HFF-Myc (cell line): ENCODE measurements at regions not wholly inside any gene's neighbourhood (a gene's known extent, or its start where the extent isn't known, plus 50 kb on each side); places are given as distances from the start of the nearest gene placed in this dataset.

Source experiments
- DNase-seq: peaks from one replicate; pipeline ENCODE4 v3.0.0-alpha.2; 2011; ENCODE audit warnings: low read depth; ENCODE audit errors: extremely low read depth
- H3K4me3 ChIP-seq: replicated peaks from 2 replicates; pipeline ENCODE4 v1.5.1; 2011; ENCODE audit warnings: low read depth, mild to moderate bottlenecking, control low read depth, low read length
- TF ChIP-seq, protein P1 (sequence below): IDR thresholded peaks from 2 replicates; pipeline ENCODE4 v1.5.1; 2012; ENCODE audit warnings: mild to moderate bottlenecking, low read depth, low read length, control low read depth; ENCODE audit errors: missing control alignments

DNA sequence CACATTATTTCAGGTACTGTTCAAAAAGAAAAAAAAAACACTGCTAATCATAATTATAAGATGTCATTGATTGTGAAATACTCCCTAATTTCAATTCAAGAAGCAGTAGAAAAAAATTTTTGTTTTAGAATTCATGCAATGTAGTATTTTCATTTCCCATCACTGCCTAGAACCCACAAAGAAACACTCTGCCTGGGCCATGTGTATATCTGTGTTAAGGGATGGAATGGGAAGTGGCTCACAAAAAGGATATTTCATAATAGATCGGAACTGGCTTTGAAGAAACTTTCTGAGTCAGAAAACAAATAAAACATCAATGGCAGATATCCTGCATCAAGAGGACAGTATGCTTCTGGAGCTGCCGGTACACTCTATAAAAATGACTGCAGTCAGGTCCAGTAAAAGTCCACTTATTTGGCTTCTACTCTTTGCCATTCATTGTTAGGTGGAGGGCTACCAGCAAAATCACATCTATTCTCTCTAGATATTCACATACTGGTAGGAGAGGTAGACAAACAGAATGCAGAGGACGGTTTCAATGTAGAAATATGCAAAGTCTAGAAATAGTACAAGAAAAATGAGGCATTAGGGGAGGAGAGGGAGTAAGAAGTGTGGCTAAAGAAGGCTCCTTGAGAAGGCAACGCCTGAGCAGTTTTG is 135.0 kb upstream of the TNFAIP3 start:
- no peak for DNase-seq
- H3K4me3 ChIP-seq: no peak overlapping the region
- TF ChIP-seq, protein P1, sequence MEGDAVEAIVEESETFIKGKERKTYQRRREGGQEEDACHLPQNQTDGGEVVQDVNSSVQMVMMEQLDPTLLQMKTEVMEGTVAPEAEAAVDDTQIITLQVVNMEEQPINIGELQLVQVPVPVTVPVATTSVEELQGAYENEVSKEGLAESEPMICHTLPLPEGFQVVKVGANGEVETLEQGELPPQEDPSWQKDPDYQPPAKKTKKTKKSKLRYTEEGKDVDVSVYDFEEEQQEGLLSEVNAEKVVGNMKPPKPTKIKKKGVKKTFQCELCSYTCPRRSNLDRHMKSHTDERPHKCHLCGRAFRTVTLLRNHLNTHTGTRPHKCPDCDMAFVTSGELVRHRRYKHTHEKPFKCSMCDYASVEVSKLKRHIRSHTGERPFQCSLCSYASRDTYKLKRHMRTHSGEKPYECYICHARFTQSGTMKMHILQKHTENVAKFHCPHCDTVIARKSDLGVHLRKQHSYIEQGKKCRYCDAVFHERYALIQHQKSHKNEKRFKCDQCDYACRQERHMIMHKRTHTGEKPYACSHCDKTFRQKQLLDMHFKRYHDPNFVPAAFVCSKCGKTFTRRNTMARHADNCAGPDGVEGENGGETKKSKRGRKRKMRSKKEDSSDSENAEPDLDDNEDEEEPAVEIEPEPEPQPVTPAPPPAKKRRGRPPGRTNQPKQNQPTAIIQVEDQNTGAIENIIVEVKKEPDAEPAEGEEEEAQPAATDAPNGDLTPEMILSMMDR: no peak

DNA sequence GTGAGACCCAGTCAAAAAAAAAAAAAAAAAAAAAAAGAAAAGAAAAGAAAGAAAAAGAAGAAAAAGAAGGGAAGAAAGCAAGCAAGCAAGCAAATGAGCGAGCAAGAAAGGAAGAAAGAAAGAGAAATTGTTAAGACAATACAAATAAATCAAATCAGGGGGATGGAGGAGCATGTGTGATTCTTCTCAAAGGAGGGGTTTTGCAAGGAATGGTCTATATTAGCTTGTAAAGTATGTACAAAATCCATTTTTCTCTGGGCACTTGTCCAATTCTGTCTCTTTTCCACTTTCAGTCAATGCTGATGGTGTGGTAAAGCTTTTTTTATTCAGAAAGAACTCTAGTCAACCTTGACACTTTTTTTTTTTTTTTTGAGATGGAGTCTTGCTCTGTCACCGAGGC is 133.7 kb upstream of the TNFAIP3 start:
- TF ChIP-seq, protein P1: no peak
- no peak for DNase-seq
- H3K4me3 ChIP-seq: no peak overlapping the region

DNA sequence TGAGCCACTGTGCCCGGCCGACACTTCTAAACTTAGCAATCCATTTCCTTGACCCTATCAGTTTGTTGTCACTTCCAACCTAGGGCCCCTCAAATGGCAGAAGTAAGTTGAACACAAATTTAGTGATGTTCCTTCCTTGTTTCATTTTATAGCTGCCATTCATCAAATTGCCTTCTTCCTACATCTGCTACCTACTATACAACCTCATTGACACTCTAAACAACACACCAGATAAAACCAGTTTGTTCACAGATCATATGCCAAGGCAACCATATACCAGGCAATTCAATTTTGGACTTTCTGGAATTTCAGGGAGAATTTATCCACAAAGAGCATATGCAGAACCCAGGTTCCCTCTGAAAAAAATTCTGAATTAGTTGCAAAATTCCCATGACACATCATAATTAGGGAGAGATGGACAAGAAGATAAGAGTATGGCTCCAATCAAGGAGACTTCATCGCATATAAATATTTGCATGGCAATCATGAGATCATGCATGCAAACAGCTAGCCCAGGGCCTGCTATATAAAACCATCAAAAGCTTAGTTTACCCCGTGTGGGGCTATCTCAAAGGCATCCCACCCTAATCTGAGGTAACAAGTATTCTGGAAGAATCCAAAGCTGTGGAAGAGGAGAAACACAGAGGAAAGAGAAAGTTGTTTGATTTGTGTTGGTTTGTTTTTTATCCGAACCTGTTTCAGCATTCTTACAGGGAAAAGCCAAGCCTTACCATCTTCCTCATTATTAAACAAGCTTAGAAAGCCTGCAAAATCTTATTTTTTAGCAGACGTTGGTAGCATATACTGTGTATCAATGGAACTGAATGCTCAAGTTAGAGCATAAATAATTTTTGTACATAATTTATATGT is 132.8 kb upstream of the TNFAIP3 start:
- DNase-seq: no peak
- TF ChIP-seq, protein P1: no peak
- no peak overlapping the region for H3K4me3 ChIP-seq

DNA sequence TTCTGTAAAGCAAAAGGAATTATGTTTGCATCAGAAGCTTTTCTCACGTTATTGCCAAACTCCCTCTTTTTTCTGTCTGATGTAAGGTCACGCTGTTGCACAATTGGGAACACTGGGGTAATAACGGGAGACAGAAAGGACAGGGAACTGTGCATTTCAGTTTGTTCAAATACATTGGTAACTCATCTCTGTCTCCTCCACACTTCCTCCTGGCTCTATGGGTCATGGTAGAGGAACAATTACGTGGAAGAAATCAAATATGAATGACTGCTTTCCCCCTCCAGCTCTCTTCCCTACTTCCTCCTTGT is 132.2 kb upstream of the TNFAIP3 start:
- no peak for DNase-seq
- TF ChIP-seq, protein P1: no peak
- no peak overlapping the region for H3K4me3 ChIP-seq

DNA sequence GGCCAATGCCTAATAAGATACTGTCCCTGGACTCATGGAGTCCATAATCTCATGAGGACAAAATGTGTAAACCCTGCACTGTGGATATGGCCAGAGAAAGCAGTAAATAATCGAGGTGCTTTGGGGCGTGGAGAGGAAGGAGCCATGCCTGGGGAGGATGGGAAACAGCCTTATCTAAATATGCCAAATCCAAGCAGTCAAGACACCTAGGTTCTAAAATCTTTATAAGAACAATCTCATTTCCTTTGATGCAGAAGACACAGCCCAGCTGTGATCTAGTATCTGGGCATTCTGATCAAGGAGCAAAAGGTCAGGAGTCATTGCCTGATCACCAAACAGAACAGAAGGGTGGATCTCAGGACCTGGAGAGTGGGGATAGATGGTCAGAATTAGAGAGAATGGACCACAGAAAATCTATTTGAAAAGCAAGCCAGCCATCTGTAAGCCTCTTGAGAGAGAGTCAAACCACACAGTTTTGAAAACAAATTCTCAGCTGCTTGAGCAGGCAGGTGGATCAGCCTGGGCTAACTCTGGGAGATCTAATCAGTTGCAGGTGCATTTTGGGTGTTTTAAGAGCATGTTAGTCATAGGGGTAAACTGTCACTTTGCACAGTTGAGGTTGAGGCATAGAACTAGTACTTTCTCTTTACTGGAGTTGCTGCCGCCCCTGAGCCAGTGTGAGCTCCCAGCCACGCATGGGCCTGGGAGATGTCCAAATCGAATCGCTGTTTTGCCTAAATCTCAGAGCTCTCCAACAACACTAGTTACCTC is 130.8 kb upstream of the TNFAIP3 start:
- no peak for DNase-seq
- no peak overlapping the region for H3K4me3 ChIP-seq
- TF ChIP-seq, protein P1: no peak

DNA sequence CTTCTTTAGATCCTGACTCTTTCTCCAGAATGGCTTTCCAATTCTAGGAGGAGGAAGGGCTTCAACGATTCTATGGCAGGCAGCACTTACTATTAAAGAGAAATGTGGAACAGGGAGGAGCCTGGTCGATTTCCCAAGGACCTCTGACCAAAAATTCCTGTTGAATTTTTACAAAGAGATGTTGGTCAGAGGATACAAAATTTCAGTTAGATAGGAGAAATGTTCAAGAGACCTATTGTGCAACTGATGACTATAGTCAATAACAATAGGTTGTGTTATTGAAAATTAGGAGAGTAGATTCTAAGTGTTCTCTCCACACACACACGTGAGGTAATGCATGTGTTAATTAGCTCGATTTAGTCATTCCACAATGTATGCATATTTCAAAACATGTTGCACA is 130.1 kb upstream of the TNFAIP3 start:
- DNase-seq: no peak
- no peak overlapping the region for H3K4me3 ChIP-seq
- TF ChIP-seq, protein P1: no peak
